CD4-positive, alpha-beta T cell treated with Interleukin-6 at 100 ng/mL for 8 hours (primary cell): ENCODE measurements at regions not wholly inside any gene's neighbourhood (a gene's known extent, or its start where the extent isn't known, plus 50 kb on each side); places are given as distances from the start of the nearest gene placed in this dataset.
"Not testable (repeated sequence)": the region's sequence is repeated elsewhere in the genome, so short reads cannot be mapped to it uniquely, and the experiment has no call there.

Source experiments
- DNase-seq: peaks from one replicate; pipeline ENCODE4 v3.0.0-alpha.2; 2020; ENCODE audit warnings: mixed read lengths, low spot score

GRCh38 chr1:101550581-101550980 is 313.8 kb downstream of the S1PR1 start:
- DNase-seq: no peak

GRCh38 chr1:101566883-101567538 is 330.2 kb downstream of the S1PR1 start:
- DNase-seq: no peak

GRCh38 chr1:101567582-101568189 is 330.9 kb downstream of the S1PR1 start:
- peak; percentile 31 for DNase-seq

- no peak for DNase-seq
Measured at GRCh38 chr1:101587741-101588140, 350.9 kb downstream of the S1PR1 start.

- DNase-seq: no peak
Measured at GRCh38 chr1:101588677-101589076, 351.9 kb downstream of the S1PR1 start.

GRCh38 chr1:101592845-101593244 is 356.0 kb downstream of the S1PR1 start:
- no peak for DNase-seq

GRCh38 chr1:101595881-101596374 is 359.1 kb downstream of the S1PR1 start:
- DNase-seq: no peak

- DNase-seq: not testable (repeated sequence)
Measured at GRCh38 chr1:101600615-101601014, 363.8 kb downstream of the S1PR1 start.

GRCh38 chr1:101603726-101604125 is 366.9 kb downstream of the S1PR1 start:
- no peak for DNase-seq

GRCh38 chr1:101605878-101606277 is 369.1 kb downstream of the S1PR1 start:
- DNase-seq: no peak

- DNase-seq: no peak
Measured at GRCh38 chr1:101613546-101613945, 376.7 kb downstream of the S1PR1 start.

GRCh38 chr1:101618900-101619299 is 377.8 kb downstream of the OLFM3 start:
- DNase-seq: no peak

GRCh38 chr1:101632548-101633272 is 364.0 kb downstream of the OLFM3 start:
- DNase-seq: no peak

GRCh38 chr1:101645810-101646209 is 350.9 kb downstream of the OLFM3 start:
- DNase-seq: no peak

GRCh38 chr1:101652484-101652883 is 344.2 kb downstream of the OLFM3 start:
- no peak for DNase-seq

- DNase-seq: no peak
Measured at GRCh38 chr1:101653482-101653946, 343.2 kb downstream of the OLFM3 start.

GRCh38 chr1:101664726-101665125 is 332.0 kb downstream of the OLFM3 start:
- DNase-seq: no peak

- DNase-seq: no peak
Measured at GRCh38 chr1:101667761-101668160, 329.0 kb downstream of the OLFM3 start.

GRCh38 chr1:101683136-101683535 is 313.6 kb downstream of the OLFM3 start:
- DNase-seq: no peak

- DNase-seq: no peak
Measured at GRCh38 chr1:101683561-101683960, 313.2 kb downstream of the OLFM3 start.

- no peak for DNase-seq
Measured at GRCh38 chr1:101697072-101697471, 299.7 kb downstream of the OLFM3 start.

- DNase-seq: no peak
Measured at GRCh38 chr1:101698681-101699080, 298.0 kb downstream of the OLFM3 start.

- DNase-seq: no peak
Measured at GRCh38 chr1:101704895-101705294, 291.8 kb downstream of the OLFM3 start.
